ENCODE measurements at regions not wholly inside any gene's neighbourhood (a gene's known extent, or its start where the extent isn't known, plus 50 kb on each side); places are given as distances from the start of the nearest gene placed in this dataset.
A peak's percentile ranks its signal among the peaks of the same experiment; 100 is the strongest.
"Not testable (repeated sequence)": the region's sequence is repeated elsewhere in the genome, so short reads cannot be mapped to it uniquely, and the experiment has no call there.

DNA sequence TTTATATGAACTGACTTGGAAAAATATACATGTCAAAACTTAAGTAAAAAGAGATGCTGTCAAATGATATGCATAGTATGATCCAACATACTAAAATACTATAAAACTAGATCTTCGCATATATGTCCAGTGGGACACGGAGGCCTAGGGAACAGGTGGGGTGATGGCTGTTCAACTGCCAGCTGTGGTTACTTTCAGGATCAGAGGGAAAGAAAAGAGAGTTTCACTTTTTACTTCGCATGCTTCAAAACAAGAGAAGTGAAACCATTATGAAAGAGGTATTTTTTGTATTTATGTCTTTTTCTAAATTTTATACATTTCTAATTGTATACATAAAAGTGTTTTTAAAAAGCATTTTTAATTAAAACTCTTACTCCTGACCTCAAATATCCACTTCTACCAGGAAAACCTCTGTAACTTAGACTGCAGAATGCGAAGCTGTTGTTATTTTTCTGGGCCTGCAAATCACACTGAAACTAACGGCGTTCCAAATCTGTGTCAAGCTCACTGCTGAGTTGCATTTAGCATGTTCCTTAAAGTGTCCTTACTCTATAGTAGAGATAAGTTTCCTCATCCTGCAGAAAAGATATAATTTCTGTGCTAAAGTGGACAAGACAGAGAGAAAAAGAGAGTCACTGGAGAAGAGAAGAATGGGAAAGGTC lies 97.8 kb upstream of the SLC35G4 start:
- DNase-seq = no peak

GRCh38 chr18:11506856-11507255 lies 102.5 kb upstream of the SLC35G4 start:
- no peak for DNase-seq

- DNase-seq = no peak
These were observed 103.4 kb upstream of the SLC35G4 start for GRCh38 chr18:11505993-11506392.

DNA sequence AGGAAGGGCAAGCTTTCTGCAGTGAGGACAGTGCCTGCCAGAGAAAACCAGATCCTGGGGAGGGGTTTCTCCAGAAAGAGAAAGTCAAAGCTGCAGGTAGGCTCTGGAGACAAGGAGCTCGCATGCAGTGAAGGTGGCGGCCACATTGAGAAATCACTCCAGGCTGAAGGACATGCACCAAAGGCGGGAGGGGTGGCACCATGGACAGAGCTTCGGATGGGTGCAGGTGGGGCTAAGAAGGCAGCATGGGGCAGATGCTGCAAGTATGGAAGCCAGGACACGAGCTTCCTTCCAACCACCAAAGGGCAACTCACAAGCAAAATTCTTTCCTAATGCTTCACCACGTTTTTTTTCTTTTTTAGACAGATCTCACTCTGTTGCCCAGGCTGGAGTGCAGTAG lies 104.4 kb upstream of the SLC35G4 start:
- DNase-seq = no peak

DNA sequence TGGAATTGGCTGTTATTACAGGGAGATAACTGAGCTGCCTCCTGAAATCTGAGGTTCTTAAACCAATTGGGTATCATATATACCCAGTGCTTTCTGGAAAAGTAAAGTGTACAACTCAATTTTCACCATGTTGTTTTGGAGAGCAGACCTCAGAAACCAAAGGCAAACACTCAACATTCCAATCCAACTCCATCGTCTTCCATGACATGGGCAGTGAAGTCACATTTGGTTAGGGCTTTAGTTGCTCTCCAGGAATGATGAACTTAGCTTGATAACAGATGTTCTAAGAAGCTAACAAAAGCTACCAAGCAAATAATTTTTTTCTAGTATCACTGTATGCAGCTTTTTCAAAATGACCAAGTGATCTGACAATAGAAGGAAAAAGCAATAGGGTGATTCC lies 107.0 kb upstream of the SLC35G4 start:
- DNase-seq = no peak

- DNase-seq = no peak
These were observed 108.0 kb upstream of the SLC35G4 start for GRCh38 chr18:11501352-11501751.

- no peak for DNase-seq
These were observed 109.0 kb upstream of the SLC35G4 start for GRCh38 chr18:11500153-11501122.

- DNase-seq = no peak
These were observed 110.6 kb upstream of the SLC35G4 start for GRCh38 chr18:11498821-11499220.

GRCh38 chr18:11497585-11497984 lies 111.8 kb upstream of the SLC35G4 start:
- DNase-seq = no peak

GRCh38 chr18:11496526-11497172 lies 112.7 kb upstream of the SLC35G4 start:
- DNase-seq = peak in 13 of 58 donors; percentile 2 to 39 (median 8)

DNA sequence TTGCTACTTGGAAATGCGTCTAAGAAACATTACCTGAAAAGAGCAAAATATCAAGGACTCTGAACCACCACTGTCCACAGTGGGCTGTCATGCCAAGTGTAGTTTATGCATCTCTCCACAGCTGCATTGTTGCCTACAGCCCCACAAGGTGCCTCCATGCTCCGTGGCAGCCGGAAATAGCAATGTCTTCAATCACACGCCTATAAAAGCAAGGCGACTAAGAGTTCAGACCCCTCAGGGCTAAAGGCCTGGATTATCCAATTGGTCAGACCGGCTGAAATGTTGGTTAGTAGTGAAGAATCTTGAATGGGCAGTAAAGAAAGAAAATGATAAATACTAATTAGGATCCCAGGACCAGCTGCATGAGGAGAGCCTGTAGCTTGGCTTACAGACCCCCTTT lies 114.0 kb upstream of the SLC35G4 start:
- DNase-seq = no peak

DNA sequence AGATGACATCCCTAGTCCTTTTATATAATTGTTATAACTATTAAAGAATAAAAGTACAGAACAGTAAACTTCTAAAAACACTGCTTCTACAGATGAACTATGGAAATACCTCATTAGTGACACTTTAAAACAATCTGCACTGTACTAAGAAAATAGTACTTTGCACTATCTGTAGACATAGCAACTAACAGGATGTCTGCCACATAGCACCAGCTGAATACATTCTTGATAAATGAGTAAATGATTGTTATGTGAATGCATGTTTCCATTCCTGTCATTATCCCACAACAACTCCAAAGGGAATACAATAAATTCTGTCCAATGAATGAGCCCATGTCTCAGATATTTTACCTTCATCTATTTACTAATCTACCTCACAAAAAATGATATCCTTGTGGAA lies 115.3 kb upstream of the SLC35G4 start:
- no peak for DNase-seq

DNA sequence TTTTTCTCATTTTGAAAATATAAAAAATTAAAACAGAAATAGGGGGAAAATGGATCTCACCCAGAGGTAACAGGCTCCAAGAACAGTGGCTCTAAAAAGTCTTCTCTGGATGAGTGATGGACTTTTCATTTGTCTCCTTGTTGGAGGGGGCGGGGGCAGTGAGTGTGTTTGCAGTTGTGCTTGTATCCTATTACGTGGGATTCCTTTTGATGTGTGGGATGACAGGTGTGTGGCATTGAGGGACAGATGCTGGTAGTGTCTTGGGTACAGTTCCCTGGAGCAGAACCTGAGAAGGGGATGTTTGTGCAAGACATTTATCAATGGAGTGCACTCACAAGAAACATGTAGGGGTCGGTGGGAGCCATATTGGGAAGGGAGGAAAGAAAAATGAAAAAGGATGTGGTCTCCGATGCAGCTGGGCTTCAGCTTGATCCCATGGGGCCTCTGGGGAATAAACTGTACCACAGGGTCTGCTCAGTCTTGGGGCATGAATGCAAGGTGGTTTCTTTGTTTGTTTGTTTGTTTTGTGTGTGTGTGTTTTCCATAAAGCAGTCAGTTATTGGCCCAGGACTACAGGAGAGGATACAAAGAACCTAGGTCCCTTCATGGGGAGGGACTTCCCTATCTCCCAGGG lies 120.0 kb upstream of the SLC35G4 start:
- no peak for DNase-seq

DNA sequence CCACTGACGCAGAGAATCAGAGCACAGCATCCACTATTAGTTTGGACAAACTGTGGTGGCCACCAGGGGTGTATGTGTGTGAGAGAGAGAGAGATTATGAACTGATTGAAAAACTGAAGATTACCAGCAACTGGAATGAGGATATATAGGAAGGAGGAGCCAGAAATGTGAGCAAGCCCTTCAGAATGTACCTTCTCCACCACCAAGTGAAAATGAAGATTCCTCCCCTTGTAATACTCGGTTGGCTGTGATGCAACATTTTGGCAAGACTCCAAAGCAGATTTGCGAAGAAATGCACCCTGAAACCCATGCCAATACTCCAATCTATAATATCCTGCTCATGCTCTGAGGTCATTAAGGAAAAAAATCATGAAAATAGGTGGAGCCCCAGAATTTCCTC lies 121.2 kb upstream of the SLC35G4 start:
- DNase-seq = no peak

GRCh38 chr18:11487390-11487789 lies 122.0 kb upstream of the SLC35G4 start:
- DNase-seq = no peak

GRCh38 chr18:11482271-11482670 lies 127.1 kb upstream of the SLC35G4 start:
- DNase-seq = no peak

DNA sequence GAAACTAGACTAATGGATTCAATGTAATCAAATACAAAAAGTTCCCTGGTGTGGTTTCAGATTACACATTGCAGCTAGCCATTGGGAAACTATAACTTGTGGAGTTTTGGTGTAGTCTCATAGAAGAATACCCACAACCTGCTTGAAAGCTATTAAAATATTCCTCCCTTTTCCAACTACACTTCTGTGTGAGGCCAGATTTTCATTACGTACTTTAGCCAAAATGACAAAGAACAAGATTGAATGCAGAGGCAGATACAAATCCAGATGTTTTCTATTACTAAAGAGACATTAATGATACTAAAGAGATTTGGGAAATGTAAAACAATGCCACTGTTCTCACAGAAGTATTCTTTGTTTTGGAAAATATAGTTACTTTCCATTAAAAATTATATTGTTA lies 128.7 kb upstream of the SLC35G4 start:
- no peak for DNase-seq

- DNase-seq = not testable (repeated sequence)
These were observed 130.4 kb upstream of the SLC35G4 start for GRCh38 chr18:11479031-11479430.

GRCh38 chr18:11470941-11471340 lies 138.5 kb upstream of the SLC35G4 start:
- DNase-seq = peak in 2 of 58 donors; percentile 1 to 2

- no peak for DNase-seq
These were observed 140.8 kb upstream of the SLC35G4 start for GRCh38 chr18:11468617-11469016.

DNA sequence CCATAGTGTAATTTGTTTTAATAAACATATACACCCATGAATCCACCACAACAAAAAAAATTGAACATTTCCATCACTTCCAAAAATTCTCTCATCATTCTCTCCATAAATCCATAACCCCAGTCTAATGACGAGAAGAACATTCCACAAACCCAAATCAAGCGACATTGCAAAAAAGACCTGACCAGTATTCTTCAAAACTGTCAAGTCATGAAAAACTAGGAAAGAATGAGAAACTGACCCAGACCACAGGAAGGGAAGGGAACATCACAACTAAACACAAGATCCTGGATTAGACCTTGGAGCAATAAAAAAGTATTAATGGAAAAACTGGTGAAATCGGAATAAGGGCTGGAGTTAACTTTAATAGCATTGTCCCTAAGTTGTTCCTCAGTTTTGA lies 141.3 kb upstream of the SLC35G4 start:
- no peak for DNase-seq

DNA sequence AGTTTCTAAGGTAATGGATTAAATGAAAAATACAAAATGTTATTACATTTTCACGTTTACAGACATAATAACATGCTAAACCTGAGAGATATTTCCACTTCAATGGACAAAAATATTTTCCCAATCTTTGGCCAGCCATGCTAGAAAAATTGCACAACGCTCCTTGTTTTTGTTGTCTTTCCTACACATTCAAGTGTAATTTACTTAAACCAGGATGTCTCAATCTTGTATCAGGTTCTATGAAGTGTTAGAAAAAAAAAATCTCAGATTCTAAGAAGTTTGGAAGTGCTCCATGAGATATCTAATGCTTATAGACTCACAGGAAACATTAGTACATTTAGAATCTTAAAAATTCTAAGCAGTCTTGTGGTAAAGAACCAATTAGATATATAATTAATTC lies 141.8 kb upstream of the SLC35G4 start:
- DNase-seq = no peak
